Activated CD8-positive, alpha-beta T cell treated with anti-CD3 and anti-CD28 coated beads for 36 hours (primary cell): ENCODE measurements at regions not wholly inside any gene's neighbourhood (a gene's known extent, or its start where the extent isn't known, plus 50 kb on each side); places are given as distances from the start of the nearest gene placed in this dataset.

Experiments
- ATAC-seq: fragments of 200-7000 bp; cut with Tn5 transposase; one replicate; pipeline ENCODE4 v1.10.0; 2021; ENCODE audit warnings: mild to moderate bottlenecking, moderate library complexity
- CTCF ChIA-PET: fragments of 350-600 bp; sonication (Branson Sonifier 250); formaldehyde crosslinking; loops from one replicate; lab custom pipeline; 2021; ENCODE audit warnings: antibody characterized with exemption; lab: Charles Lee
- POLR2A ChIA-PET: fragments of 350-600 bp; sonication (Branson Sonifier 250); formaldehyde crosslinking; loops from one replicate; lab custom pipeline; 2021; ENCODE audit warnings: antibody characterized with exemption; lab: Charles Lee
- DNase-seq: peaks from one replicate; pipeline ENCODE4 v3.0.0-alpha.2; 2020
- H3K27ac Mint-ChIP-seq: one replicate; pipeline ENCODE4 v1.8.0; 2021; ENCODE audit warnings: mild to moderate bottlenecking, mixed read lengths
- H3K27me3 Mint-ChIP-seq: one replicate; pipeline ENCODE4 v1.8.0; 2021; ENCODE audit warnings: mixed read lengths
- H3K36me3 Mint-ChIP-seq: one replicate; pipeline ENCODE4 v1.8.0; 2021; ENCODE audit warnings: low read depth, mixed read lengths
- H3K4me1 Mint-ChIP-seq: one replicate; pipeline ENCODE4 v1.8.0; 2021; ENCODE audit warnings: low read depth, mixed read lengths
- H3K4me3 Mint-ChIP-seq: one replicate; pipeline ENCODE4 v1.8.0; 2021; ENCODE audit warnings: mild to moderate bottlenecking, moderate library complexity, mixed read lengths
- H3K9me3 Mint-ChIP-seq: one replicate; pipeline ENCODE4 v1.8.0; 2021; ENCODE audit warnings: mixed read lengths
- CTCF ChIP-seq: fragments of 200-600 bp; IDR thresholded peaks from one replicate; pipeline ENCODE4 v1.8.0; 2022; ENCODE audit warnings: antibody characterized with exemption, mild to moderate bottlenecking
- intact Hi-C: fragments of 100-400 bp; cut with micrococcal nuclease; formaldehyde crosslinking; loops from one replicate; pipeline ENCODE4 v1.10.0; 2022

GRCh38 chr17:77542011-77542410, 401.2 kb downstream of the SEC14L1 start:
- Mint-ChIP-seq H3K9me3 (no peaks in the 10 kb centered on the region), H3K4me3 (no peak overlapping the region), H3K27ac (no peak overlapping the region), H3K36me3 (no peaks in the 10 kb centered on the region), H3K27me3 (no peaks in the 10 kb centered on the region), H3K4me1 (no peaks in the 10 kb centered on the region)
- ATAC-seq: no peak
- intact Hi-C loops: loop anchor here (10.0 kb wide), 2 partner anchors 223 to 473 kb away; no protein-coding TSS in a partner anchor
- CTCF ChIA-PET: interaction anchor here (0.6 to 3.0 kb wide), 22 partner anchors 11 to 659 kb away, joined by 3 to 21 read pairs (median 6); no protein-coding TSS in a partner anchor
- no peak for TF ChIP-seq CTCF
- no peak for DNase-seq
- POLR2A ChIA-PET: interaction anchor here (1.3 to 2.0 kb wide), 2 partner anchors 104 to 125 kb away, joined by 3 to 7 read pairs; no protein-coding TSS in a partner anchor

- Mint-ChIP-seq H3K4me1 (no peaks in the 10 kb centered on the region), H3K4me3 (no peak overlapping the region), H3K9me3 (no peaks in the 10 kb centered on the region), H3K27ac (no peak overlapping the region), H3K36me3 (no peaks in the 10 kb centered on the region), H3K27me3 (no peaks in the 10 kb centered on the region)
- peak; percentile 80 for DNase-seq
- intact Hi-C loops: loop anchor here (10.0 kb wide), 2 partner anchors 222 to 472 kb away; no protein-coding TSS in a partner anchor
- peak; percentile 93 for TF ChIP-seq CTCF
- ChIA-PET POLR2A (interaction anchor here (1.3 to 2.0 kb wide), 2 partner anchors 103 to 124 kb away, joined by 3 to 7 read pairs; no protein-coding TSS in a partner anchor), CTCF (interaction anchor here (0.6 to 3.0 kb wide), 36 partner anchors 10 to 477 kb away, joined by 3 to 21 read pairs (median 4); no protein-coding TSS in a partner anchor)
- ATAC-seq: peak; percentile 94
Measured at GRCh38 chr17:77542551-77543490, 402.1 kb downstream of the SEC14L1 start.

- H3K36me3 Mint-ChIP-seq: no peaks in the 10 kb centered on the region
- H3K4me1 Mint-ChIP-seq: no peaks in the 10 kb centered on the region
- ATAC-seq: no peak
- intact Hi-C loops: loop anchor here (10.0 kb wide), 2 partner anchors 221 to 471 kb away; no protein-coding TSS in a partner anchor
- TF ChIP-seq CTCF: no peak
- no peak for DNase-seq
- H3K27ac Mint-ChIP-seq: no peak overlapping the region
- ChIA-PET POLR2A (no interaction called here), CTCF (interaction anchor here (1.2 to 3.0 kb wide), 4 partner anchors 49 to 476 kb away, joined by 3 to 17 read pairs (median 8); no protein-coding TSS in a partner anchor)
- H3K27me3 Mint-ChIP-seq: no peaks in the 10 kb centered on the region
- no peak overlapping the region for H3K4me3 Mint-ChIP-seq
- H3K9me3 Mint-ChIP-seq: no peaks in the 10 kb centered on the region
Measured at GRCh38 chr17:77543801-77544200, 403.0 kb downstream of the SEC14L1 start.

- ATAC-seq (no peak), DNase-seq (no peak)
- TF ChIP-seq CTCF: no peak
- intact Hi-C loops: loop anchor here (10.0 kb wide), 2 partner anchors 220 to 470 kb away; no protein-coding TSS in a partner anchor
- ChIA-PET CTCF (interaction anchor here (1.1 to 3.0 kb wide), 2 partner anchors 469 to 475 kb away, joined by 5 to 17 read pairs; no protein-coding TSS in a partner anchor), POLR2A (no interaction called here)
- Mint-ChIP-seq H3K4me3 (no peak overlapping the region), H3K27ac (no peak overlapping the region), H3K36me3 (no peaks in the 10 kb centered on the region), H3K27me3 (no peaks in the 10 kb centered on the region), H3K9me3 (no peaks in the 10 kb centered on the region), H3K4me1 (no peaks in the 10 kb centered on the region)
Measured at GRCh38 chr17:77544347-77545110, 403.8 kb downstream of the SEC14L1 start.
